ENCODE measurements at regions not wholly inside any gene's neighbourhood (a gene's known extent, or its start where the extent isn't known, plus 50 kb on each side); places are given as distances from the start of the nearest gene placed in this dataset.

GRCh38 chr6:105499931-105500330, 97.0 kb upstream of the PREP start:
- Mint-ChIP-seq H3K36me3 (ENCODE audit: low read depth) (no peaks in the 10 kb centered on the region), H3K27ac (ENCODE audit: unreplicated experiment) (no peak overlapping the region), H3K4me1 (ENCODE audit: low read depth) (no peaks in the 10 kb centered on the region), H3K9me3 (ENCODE audit: low read depth) (no peaks in the 10 kb centered on the region), H3K27me3 (ENCODE audit: low read depth) (peaks cover 4% of the 10 kb centered on the region), H3K4me3 (ENCODE audit: unreplicated experiment) (no peak overlapping the region)
- DNase-seq (ENCODE audit: low spot score), result no peak
- TF ChIP-seq CTCF (IDR thresholded peaks at IDR 0.05), result no peak

GRCh38 chr6:105499136-105499870, 96.4 kb upstream of the PREP start:
- H3K4me1 Mint-ChIP-seq (ENCODE audit: low read depth), result no peaks in the 10 kb centered on the region
- no peak for DNase-seq (ENCODE audit: low spot score)
- H3K36me3 Mint-ChIP-seq (ENCODE audit: low read depth), result no peaks in the 10 kb centered on the region
- H3K4me3 Mint-ChIP-seq (ENCODE audit: unreplicated experiment), result no peak overlapping the region
- TF ChIP-seq CTCF (IDR thresholded peaks at IDR 0.05), result no peak
- peaks cover 4% of the 10 kb centered on the region for H3K27me3 Mint-ChIP-seq (ENCODE audit: low read depth)
- no peaks in the 10 kb centered on the region for H3K9me3 Mint-ChIP-seq (ENCODE audit: low read depth)
- H3K27ac Mint-ChIP-seq (ENCODE audit: unreplicated experiment), result no peak overlapping the region

DNA sequence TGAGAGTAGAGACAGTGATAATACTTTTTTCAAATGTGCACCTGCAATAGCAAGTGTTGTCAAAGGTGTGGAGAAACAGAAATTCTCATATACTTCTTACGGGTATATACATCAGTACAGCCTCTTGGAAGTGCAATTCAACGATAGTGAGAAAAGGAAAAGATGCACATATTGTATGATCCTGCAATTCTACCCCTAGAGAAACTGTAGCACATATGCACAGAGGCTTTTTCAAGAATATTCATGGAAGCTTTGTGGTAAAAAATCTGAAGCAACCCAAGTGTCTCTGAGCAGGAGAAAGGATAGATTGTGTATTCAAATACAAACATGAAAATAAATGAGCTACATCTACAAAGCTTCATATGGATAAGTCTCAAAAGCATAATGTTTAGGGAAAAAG, 94.7 kb upstream of the PREP start:
- H3K4me3 Mint-ChIP-seq (ENCODE audit: unreplicated experiment), result no peak overlapping the region
- H3K27ac Mint-ChIP-seq (ENCODE audit: unreplicated experiment), result no peak overlapping the region
- DNase-seq (ENCODE audit: low spot score), result no peak
- no peak for TF ChIP-seq CTCF (IDR thresholded peaks at IDR 0.05)
- H3K4me1 Mint-ChIP-seq (ENCODE audit: low read depth), result peaks cover 9% of the 10 kb centered on the region
- peaks cover 4% of the 10 kb centered on the region for H3K27me3 Mint-ChIP-seq (ENCODE audit: low read depth)
- no peaks in the 10 kb centered on the region for H3K36me3 Mint-ChIP-seq (ENCODE audit: low read depth)
- H3K9me3 Mint-ChIP-seq (ENCODE audit: low read depth), result no peaks in the 10 kb centered on the region

- peaks cover 1% of the 10 kb centered on the region for H3K27me3 Mint-ChIP-seq (ENCODE audit: low read depth)
- H3K4me1 Mint-ChIP-seq (ENCODE audit: low read depth), result peaks cover 13% of the 10 kb centered on the region
- no peak overlapping the region for H3K27ac Mint-ChIP-seq (ENCODE audit: unreplicated experiment)
- no peak overlapping the region for H3K4me3 Mint-ChIP-seq (ENCODE audit: unreplicated experiment)
- H3K36me3 Mint-ChIP-seq (ENCODE audit: low read depth), result no peaks in the 10 kb centered on the region
- TF ChIP-seq CTCF (IDR thresholded peaks at IDR 0.05), result no peak
- H3K9me3 Mint-ChIP-seq (ENCODE audit: low read depth), result no peaks in the 10 kb centered on the region
- DNase-seq (ENCODE audit: low spot score), result no peak
Observed at GRCh38 chr6:105495515-105495914, 92.6 kb upstream of the PREP start.

- TF ChIP-seq CTCF (IDR thresholded peaks at IDR 0.05), result no peak
- Mint-ChIP-seq H3K9me3 (ENCODE audit: low read depth) (no peaks in the 10 kb centered on the region), H3K27ac (ENCODE audit: unreplicated experiment) (no peak overlapping the region), H3K4me3 (ENCODE audit: unreplicated experiment) (no peak overlapping the region), H3K4me1 (ENCODE audit: low read depth) (peaks cover 13% of the 10 kb centered on the region), H3K27me3 (ENCODE audit: low read depth) (peaks cover 1% of the 10 kb centered on the region), H3K36me3 (ENCODE audit: low read depth) (no peaks in the 10 kb centered on the region)
- DNase-seq (ENCODE audit: low spot score), result no peak
Observed at GRCh38 chr6:105494688-105495087, 91.8 kb upstream of the PREP start.
